ENCODE measurements at regions not wholly inside any gene's neighbourhood (a gene's known extent, or its start where the extent isn't known, plus 50 kb on each side); places are given as distances from the start of the nearest gene placed in this dataset.
A peak's percentile ranks its signal among the peaks of the same experiment; 100 is the strongest.

DNA sequence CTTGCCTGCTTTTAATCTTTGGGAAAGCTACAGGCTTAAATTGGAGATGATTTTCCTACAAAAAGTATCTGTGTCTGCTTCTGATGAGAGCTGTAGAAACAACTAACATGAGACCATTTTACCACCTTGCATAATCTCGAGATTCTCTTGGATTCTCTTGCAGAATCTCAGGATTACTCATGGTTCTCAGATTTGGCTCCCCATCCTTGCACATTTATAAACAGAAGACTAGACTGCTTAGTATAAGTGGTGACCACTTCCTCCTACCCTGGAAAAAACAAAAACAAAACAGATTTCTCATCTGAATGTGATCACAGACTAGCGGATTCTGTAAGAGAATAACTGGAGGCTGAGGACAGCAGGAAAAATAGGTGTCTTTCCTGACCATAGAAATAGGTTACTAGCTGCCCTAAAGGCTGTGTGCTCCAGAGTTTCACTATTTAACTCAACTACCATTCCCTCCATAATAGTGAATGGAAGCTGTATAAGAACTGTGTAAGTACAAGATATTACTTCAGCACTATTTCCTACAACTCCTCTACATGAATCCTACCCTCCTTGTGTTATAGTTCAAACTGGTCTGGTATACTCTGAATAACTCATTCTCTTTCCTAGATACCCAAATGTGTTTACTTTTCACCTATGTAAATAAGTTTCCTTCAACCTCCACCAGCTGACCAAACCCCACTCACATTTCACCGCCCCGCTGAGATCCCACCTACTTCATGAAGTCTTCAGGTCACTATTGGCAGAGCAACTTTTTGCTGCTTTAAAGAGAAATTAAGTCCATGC lies 122.2 kb upstream of the C2CD4B start:
- DNase-seq (ENCODE audit: low read depth in 4 of 6, low spot score in 6 of 6), result no peak
- Histone ChIP-seq H3K4me3 (ENCODE audit: low read depth, low read length) (no peak overlapping the region), H3K9me3 (ENCODE audit: control insufficient read depth, insufficient read depth, low read length) (no peaks in the 10 kb centered on the region), H3K27ac (ENCODE audit: low read depth, low read length) (no peak overlapping the region), H3K36me3 (ENCODE audit: control insufficient read depth, insufficient read depth, low read length) (no peaks in the 10 kb centered on the region), H3K27me3 (ENCODE audit: control insufficient read depth, insufficient read depth, low read length) (no peaks in the 10 kb centered on the region), H3K4me1 (ENCODE audit: control insufficient read depth, insufficient read depth, low read length) (no peaks in the 10 kb centered on the region)
- WGBS (ENCODE audit: insufficient coverage), result no CpG with 5 or more reads among the region's 4 CpGs

DNA sequence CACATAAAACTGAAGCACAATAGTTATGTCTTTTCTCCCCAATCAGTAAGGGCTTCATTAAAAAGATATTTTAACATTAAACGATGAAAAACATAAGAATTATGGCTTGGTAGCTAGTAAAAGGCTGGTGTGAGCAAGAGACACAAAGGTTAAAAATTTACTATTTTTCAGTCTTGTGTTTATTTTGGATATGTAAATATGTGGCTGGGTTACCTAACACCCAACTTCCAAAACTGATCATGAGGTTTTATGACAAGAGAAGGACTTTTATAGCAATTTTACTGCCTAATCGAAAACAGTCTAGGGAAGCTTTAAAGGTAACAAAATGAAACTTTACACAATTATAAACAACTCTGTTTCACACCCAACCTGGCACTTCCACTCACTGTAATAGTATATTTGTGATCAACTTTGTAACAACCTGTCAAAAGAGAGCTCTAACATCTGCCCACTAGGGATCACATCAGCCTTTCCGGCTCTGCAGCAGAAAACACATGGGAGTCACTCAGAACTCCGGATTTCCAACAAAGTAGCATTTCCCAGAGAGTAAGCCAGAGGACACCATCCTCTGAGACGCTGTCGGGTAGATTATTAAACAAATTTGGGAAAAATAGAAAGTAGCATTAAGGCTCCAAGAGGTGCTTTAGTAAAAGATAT lies 123.4 kb upstream of the C2CD4B start:
- H3K4me3 ChIP-seq (ENCODE audit: low read depth, low read length), result no peak overlapping the region
- H3K36me3 ChIP-seq (ENCODE audit: control insufficient read depth, insufficient read depth, low read length), result no peaks in the 10 kb centered on the region
- WGBS (ENCODE audit: insufficient coverage), result 82% methylated on average over 2 of the region's 6 CpGs
- no peaks in the 10 kb centered on the region for H3K4me1 ChIP-seq (ENCODE audit: control insufficient read depth, insufficient read depth, low read length)
- DNase-seq (ENCODE audit: low read depth in 4 of 6, low spot score in 6 of 6), result no peak
- H3K9me3 ChIP-seq (ENCODE audit: control insufficient read depth, insufficient read depth, low read length), result no peaks in the 10 kb centered on the region
- no peaks in the 10 kb centered on the region for H3K27me3 ChIP-seq (ENCODE audit: control insufficient read depth, insufficient read depth, low read length)
- H3K27ac ChIP-seq (ENCODE audit: low read depth, low read length), result no peak overlapping the region

DNA sequence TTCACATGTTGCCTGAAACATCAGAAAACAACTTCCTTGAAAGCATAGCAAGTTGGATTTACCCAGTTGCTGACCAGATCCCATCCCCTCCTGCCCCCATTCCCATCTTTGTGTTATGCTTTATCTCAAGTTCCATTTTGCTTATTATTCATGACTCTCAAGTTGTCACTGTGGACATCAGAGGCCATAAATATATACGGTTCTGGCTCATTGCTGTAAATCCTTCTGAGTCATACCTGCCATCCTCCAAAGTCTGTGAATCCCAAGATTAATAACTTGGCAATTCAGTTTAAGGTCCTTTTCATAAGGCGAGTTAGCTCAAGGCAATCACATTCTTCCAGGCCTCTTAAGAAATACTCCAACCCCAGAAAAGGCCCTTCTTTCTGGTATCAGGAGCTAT lies 126.2 kb upstream of the C2CD4B start:
- Histone ChIP-seq H3K36me3 (ENCODE audit: control insufficient read depth, insufficient read depth, low read length) (no peaks in the 10 kb centered on the region), H3K9me3 (ENCODE audit: control insufficient read depth, insufficient read depth, low read length) (no peaks in the 10 kb centered on the region), H3K4me1 (ENCODE audit: control insufficient read depth, insufficient read depth, low read length) (no peaks in the 10 kb centered on the region), H3K27me3 (ENCODE audit: control insufficient read depth, insufficient read depth, low read length) (no peaks in the 10 kb centered on the region), H3K4me3 (ENCODE audit: low read depth, low read length) (no peak overlapping the region), H3K27ac (ENCODE audit: low read depth, low read length) (no peak overlapping the region)
- 90% methylated on average over 1 of the region's 2 CpGs for whole genome bisulfite sequencing (ENCODE audit: insufficient coverage)
- no peak for DNase-seq (ENCODE audit: low read depth in 4 of 6, low spot score in 6 of 6)

DNA sequence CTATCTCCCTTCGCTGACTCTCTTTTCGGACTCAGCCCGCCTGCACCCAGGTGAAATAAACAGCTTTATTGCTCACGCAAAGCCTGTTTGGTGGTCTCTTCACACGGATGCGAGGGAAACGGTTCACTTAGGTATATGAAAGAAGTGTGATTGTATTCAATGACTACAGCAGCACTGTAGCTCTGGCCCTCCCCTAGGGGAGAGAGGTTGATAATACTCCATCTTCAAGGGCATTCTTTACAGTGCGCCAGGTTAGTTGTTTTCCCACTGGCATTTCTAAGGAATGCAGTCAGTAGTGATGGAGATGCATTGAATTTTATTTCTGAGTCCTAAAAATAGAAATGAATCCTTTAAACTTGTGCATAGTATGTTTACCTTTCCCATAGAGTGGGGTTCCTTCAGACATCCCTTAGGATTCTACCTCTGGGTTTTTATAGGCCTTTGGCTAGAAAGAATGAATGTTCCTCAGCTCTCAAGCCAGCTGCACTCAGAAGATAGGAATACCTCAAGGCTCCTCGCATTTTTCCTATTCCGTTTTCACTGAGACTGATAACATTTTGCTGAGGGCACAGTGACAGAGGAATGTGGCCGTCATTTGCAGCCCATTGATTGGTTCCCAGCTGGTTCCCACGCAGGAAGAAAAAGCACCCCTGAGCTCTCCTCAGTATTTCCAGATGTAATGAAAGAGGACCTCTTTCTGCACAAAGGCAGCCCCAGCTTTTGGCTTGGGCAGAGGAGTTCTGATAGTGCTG lies 131.8 kb upstream of the C2CD4B start:
- Histone ChIP-seq H3K27ac (ENCODE audit: low read depth, low read length) (no peak overlapping the region), H3K27me3 (ENCODE audit: control insufficient read depth, insufficient read depth, low read length) (no peaks in the 10 kb centered on the region), H3K4me1 (ENCODE audit: control insufficient read depth, insufficient read depth, low read length) (no peaks in the 10 kb centered on the region), H3K36me3 (ENCODE audit: control insufficient read depth, insufficient read depth, low read length) (no peaks in the 10 kb centered on the region), H3K9me3 (ENCODE audit: control insufficient read depth, insufficient read depth, low read length) (no peaks in the 10 kb centered on the region), H3K4me3 (ENCODE audit: low read depth, low read length) (no peak overlapping the region)
- no peak for DNase-seq (ENCODE audit: low read depth in 4 of 6, low spot score in 6 of 6)
- WGBS (ENCODE audit: insufficient coverage), result 69% methylated on average over 7 of the region's 12 CpGs

DNA sequence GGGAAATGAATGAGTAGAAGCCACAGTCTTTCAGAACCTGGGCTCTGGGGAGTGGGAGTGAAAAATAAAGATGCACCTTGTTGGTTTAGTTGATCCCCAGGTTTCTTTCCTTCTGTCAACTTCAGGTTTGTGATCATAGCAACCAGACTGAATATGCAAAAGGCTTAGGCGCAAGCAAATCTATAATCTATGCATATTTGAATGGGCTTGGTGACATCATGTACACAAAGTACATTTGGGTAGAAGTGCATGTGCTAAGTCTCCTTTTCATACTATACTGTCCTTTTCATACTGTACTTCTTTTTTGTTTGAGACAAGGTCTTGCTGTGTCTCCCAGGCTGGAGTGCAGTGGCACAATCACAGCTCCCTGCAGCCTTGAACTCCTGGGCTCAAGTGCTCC lies 132.4 kb upstream of the C2CD4B start:
- WGBS (ENCODE audit: insufficient coverage), result no CpG with 5 or more reads among the region's 1 CpG
- H3K36me3 ChIP-seq (ENCODE audit: control insufficient read depth, insufficient read depth, low read length), result no peaks in the 10 kb centered on the region
- no peaks in the 10 kb centered on the region for H3K9me3 ChIP-seq (ENCODE audit: control insufficient read depth, insufficient read depth, low read length)
- no peak overlapping the region for H3K27ac ChIP-seq (ENCODE audit: low read depth, low read length)
- H3K27me3 ChIP-seq (ENCODE audit: control insufficient read depth, insufficient read depth, low read length), result no peaks in the 10 kb centered on the region
- no peak for DNase-seq (ENCODE audit: low read depth in 4 of 6, low spot score in 6 of 6)
- no peaks in the 10 kb centered on the region for H3K4me1 ChIP-seq (ENCODE audit: control insufficient read depth, insufficient read depth, low read length)
- no peak overlapping the region for H3K4me3 ChIP-seq (ENCODE audit: low read depth, low read length)

DNA sequence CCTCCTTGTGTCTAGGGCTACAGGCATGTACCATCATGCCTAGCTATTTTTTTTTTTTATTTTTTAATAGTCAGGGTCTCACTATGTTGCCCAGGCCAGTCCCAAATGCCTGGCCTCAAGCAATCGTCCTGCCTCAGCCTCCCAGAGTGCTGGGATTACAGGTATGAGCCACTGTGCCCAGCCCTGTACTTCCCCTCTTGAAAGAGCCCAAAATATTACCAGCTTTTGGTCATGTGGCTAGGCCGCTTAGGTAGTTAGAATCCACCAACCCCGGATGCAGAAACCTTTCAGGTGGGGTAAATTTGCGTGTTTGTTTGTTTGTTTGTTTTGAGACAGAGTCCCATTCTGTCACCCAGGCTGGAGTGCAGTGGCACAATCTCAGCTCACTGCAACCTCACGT lies 132.8 kb upstream of the C2CD4B start:
- no peaks in the 10 kb centered on the region for H3K36me3 ChIP-seq (ENCODE audit: control insufficient read depth, insufficient read depth, low read length)
- WGBS (ENCODE audit: insufficient coverage), result 86% methylated on average over 4 of the region's 5 CpGs
- no peaks in the 10 kb centered on the region for H3K4me1 ChIP-seq (ENCODE audit: control insufficient read depth, insufficient read depth, low read length)
- H3K9me3 ChIP-seq (ENCODE audit: control insufficient read depth, insufficient read depth, low read length), result no peaks in the 10 kb centered on the region
- DNase-seq (ENCODE audit: low read depth in 4 of 6, low spot score in 6 of 6), result no peak
- no peak overlapping the region for H3K4me3 ChIP-seq (ENCODE audit: low read depth, low read length)
- no peaks in the 10 kb centered on the region for H3K27me3 ChIP-seq (ENCODE audit: control insufficient read depth, insufficient read depth, low read length)
- no peak overlapping the region for H3K27ac ChIP-seq (ENCODE audit: low read depth, low read length)

DNA sequence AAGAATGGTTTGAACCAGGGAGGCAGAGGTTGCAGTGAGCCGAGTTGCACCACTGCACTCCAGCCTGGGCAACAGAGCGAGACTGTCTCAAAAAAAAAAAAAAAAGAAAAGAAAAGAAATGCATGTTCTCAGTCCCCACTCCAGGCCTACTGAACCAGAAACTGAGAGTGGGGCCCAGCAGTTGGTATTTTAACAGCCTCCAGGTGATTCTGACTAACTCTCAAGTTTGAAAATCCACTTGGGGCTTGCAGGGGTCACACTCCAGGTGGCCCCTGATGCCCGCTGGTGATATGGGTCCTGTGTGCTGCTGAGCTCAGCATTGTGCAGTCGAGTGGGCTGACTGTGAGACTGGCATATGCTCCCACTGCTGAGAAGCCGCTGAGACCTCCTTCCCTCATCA lies 133.7 kb upstream of the C2CD4B start:
- no peaks in the 10 kb centered on the region for H3K4me1 ChIP-seq (ENCODE audit: control insufficient read depth, insufficient read depth, low read length)
- 96% methylated on average over 3 of the region's 5 CpGs for WGBS (ENCODE audit: insufficient coverage)
- H3K4me3 ChIP-seq (ENCODE audit: low read depth, low read length), result no peak overlapping the region
- no peaks in the 10 kb centered on the region for H3K27me3 ChIP-seq (ENCODE audit: control insufficient read depth, insufficient read depth, low read length)
- H3K36me3 ChIP-seq (ENCODE audit: control insufficient read depth, insufficient read depth, low read length), result no peaks in the 10 kb centered on the region
- no peak overlapping the region for H3K27ac ChIP-seq (ENCODE audit: low read depth, low read length)
- no peak for DNase-seq (ENCODE audit: low read depth in 4 of 6, low spot score in 6 of 6)
- H3K9me3 ChIP-seq (ENCODE audit: control insufficient read depth, insufficient read depth, low read length), result no peaks in the 10 kb centered on the region

DNA sequence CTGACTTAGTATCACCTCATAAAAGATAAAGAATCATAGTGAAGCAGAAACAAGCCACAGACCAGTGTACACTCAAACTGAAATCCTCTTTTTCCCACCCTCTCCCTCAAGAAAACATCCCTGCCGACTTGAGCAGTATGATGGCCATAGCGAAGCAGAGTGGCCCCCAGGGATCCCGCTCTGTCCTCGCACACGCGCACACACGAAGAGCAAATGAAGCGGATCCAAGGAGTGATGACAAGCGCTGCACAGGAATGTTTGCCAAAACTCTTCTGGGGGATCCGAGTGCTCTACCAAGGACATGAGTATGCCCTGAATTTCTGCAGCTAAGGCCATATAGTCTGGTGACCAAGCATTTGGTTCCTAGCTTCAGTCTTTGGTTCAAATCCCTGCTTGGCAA lies 134.5 kb upstream of the C2CD4B start:
- 94% methylated on average over 10 of the region's 10 CpGs for WGBS (ENCODE audit: insufficient coverage)
- H3K9me3 ChIP-seq (ENCODE audit: control insufficient read depth, insufficient read depth, low read length), result no peaks in the 10 kb centered on the region
- no peak overlapping the region for H3K27ac ChIP-seq (ENCODE audit: low read depth, low read length)
- no peaks in the 10 kb centered on the region for H3K4me1 ChIP-seq (ENCODE audit: control insufficient read depth, insufficient read depth, low read length)
- H3K36me3 ChIP-seq (ENCODE audit: control insufficient read depth, insufficient read depth, low read length), result no peaks in the 10 kb centered on the region
- no peak overlapping the region for H3K4me3 ChIP-seq (ENCODE audit: low read depth, low read length)
- DNase-seq (ENCODE audit: low read depth in 4 of 6, low spot score in 6 of 6), result no peak
- H3K27me3 ChIP-seq (ENCODE audit: control insufficient read depth, insufficient read depth, low read length), result no peaks in the 10 kb centered on the region

DNA sequence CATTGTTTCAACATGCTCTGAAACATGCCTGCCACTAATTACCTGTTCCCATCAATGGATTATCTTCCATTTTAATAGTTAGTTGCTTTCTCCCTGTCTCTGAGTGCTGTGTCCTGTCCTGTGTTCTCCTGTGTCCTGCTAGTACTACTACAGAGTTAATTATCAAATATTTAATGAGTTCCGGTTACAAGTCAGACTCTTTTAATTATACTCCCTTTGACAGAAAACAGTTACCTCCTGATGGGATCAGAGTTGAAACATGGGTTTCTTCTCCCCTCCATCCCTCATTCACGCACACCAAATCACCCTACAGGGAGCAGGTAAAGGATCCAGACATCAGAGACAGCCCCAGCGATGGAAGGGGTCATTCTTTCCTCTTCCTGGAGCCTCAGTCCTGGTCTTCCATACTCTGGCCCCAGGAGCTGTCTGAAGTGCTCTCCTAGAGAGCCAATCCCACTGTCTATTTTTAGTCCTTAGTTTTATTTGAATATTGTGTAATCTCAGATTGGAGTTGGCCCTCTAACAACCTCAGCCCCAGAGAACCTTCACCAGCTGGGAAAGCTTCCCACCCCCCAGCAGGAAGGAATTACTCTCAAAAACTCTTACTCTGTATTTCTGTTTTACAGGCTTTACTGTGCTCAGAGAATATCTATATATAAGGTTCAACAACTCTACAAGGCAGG lies 137.0 kb upstream of the C2CD4B start:
- WGBS (ENCODE audit: insufficient coverage), result 49% methylated on average over 3 of the region's 3 CpGs
- no peaks in the 10 kb centered on the region for H3K27me3 ChIP-seq (ENCODE audit: control insufficient read depth, insufficient read depth, low read length)
- no peaks in the 10 kb centered on the region for H3K36me3 ChIP-seq (ENCODE audit: control insufficient read depth, insufficient read depth, low read length)
- no peak overlapping the region for H3K27ac ChIP-seq (ENCODE audit: low read depth, low read length)
- H3K4me3 ChIP-seq (ENCODE audit: low read depth, low read length), result no peak overlapping the region
- DNase-seq (ENCODE audit: low read depth in 4 of 6, low spot score in 6 of 6), result peak in 1 of 6 donors; percentile 8
- no peaks in the 10 kb centered on the region for H3K9me3 ChIP-seq (ENCODE audit: control insufficient read depth, insufficient read depth, low read length)
- H3K4me1 ChIP-seq (ENCODE audit: control insufficient read depth, insufficient read depth, low read length), result no peaks in the 10 kb centered on the region
